ENCODE measurements at regions not wholly inside any gene's neighbourhood (a gene's known extent, or its start where the extent isn't known, plus 50 kb on each side); places are given as distances from the start of the nearest gene placed in this dataset.
"Not testable (repeated sequence)": the region's sequence is repeated elsewhere in the genome, so short reads cannot be mapped to it uniquely, and the experiment has no call there.

- POLR2A ChIA-PET; H3K4me1 ChIP-seq (ENCODE audit: control extremely low read depth in 1 of 4, control insufficient read depth in 4 of 4, insufficient read depth in 4 of 4, low read length in 3 of 4); H3K9me3 ChIP-seq (ENCODE audit: control extremely low read depth in 1 of 5, control insufficient read depth in 4 of 5, insufficient read depth in 2 of 5, low read depth in 1 of 5, low read length in 4 of 5); H3K27me3 ChIP-seq (replicated peaks in 2 of 5; ENCODE audit: control insufficient read depth in 4 of 5, insufficient read depth in 5 of 5, low read length in 4 of 5); CTCF ChIA-PET; DNase-seq; H3K27ac ChIP-seq (ENCODE audit: insufficient read depth in 1 of 2, low read depth in 1 of 2, low read length in 2 of 2, poor library complexity in 1 of 2, severe bottlenecking in 2 of 2); H3K4me3 ChIP-seq (ENCODE audit: control insufficient read depth in 1 of 7, extremely low read depth in 1 of 7, insufficient read depth in 4 of 7, low read depth in 2 of 7, low read length in 6 of 7); H3K36me3 ChIP-seq (ENCODE audit: control insufficient read depth in 4 of 4, insufficient read depth in 4 of 4, low read length in 3 of 4): not testable (repeated sequence)
- no CpG with 5 or more reads among the region's 2 CpGs for WGBS (ENCODE audit: insufficient coverage)
These were observed 767.0 kb downstream of the GRXCR1 start for GRCh38 chr4:43659547-43659946.

DNA sequence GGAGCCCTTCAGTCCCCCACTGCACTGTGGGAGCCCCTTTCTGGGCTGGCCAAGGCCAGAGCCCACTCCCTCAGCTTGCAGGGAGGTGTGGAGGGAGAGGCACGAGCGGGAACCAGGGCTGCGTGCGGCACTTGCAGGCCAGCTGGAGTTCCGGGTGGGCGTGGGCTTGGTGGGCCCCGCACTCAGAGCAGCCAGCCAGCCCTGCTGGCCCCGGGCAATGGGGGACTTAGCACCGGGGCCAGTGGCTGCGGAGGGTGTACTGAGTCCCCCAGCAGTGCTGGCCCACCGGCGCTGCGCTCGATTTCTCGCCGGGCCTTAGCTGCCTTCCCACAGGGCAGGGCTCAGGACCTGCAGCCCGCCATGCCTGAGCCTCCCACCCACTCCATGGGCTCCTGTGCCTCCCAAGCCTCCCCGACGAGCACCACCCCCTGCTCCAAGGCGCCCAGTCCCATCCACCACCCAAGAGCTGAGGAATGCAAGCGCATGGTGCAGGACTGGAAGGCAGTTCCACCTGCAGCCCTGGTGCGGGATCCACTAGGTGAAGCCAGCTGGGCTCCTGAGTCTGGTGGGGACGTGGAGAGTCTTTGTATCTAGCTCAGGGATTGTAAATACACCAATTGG, 776.2 kb downstream of the KCTD8 start:
- H3K36me3 ChIP-seq (ENCODE audit: control insufficient read depth in 4 of 4, insufficient read depth in 4 of 4, low read length in 3 of 4); POLR2A ChIA-PET; H3K27me3 ChIP-seq (replicated peaks in 2 of 5; ENCODE audit: control insufficient read depth in 4 of 5, insufficient read depth in 5 of 5, low read length in 4 of 5); H3K27ac ChIP-seq (ENCODE audit: insufficient read depth in 1 of 2, low read depth in 1 of 2, low read length in 2 of 2, poor library complexity in 1 of 2, severe bottlenecking in 2 of 2); H3K9me3 ChIP-seq (ENCODE audit: control extremely low read depth in 1 of 5, control insufficient read depth in 4 of 5, insufficient read depth in 2 of 5, low read depth in 1 of 5, low read length in 4 of 5); H3K4me1 ChIP-seq (ENCODE audit: control extremely low read depth in 1 of 4, control insufficient read depth in 4 of 4, insufficient read depth in 4 of 4, low read length in 3 of 4); DNase-seq; H3K4me3 ChIP-seq (ENCODE audit: control insufficient read depth in 1 of 7, extremely low read depth in 1 of 7, insufficient read depth in 4 of 7, low read depth in 2 of 7, low read length in 6 of 7); CTCF ChIA-PET: not testable (repeated sequence)
- whole genome bisulfite sequencing (ENCODE audit: insufficient coverage) = 98% methylated on average over 8 of the region's 23 CpGs

GRCh38 chr4:43680421-43680820, 768.2 kb downstream of the KCTD8 start:
- POLR2A ChIA-PET = no interaction called here
- H3K27ac ChIP-seq (ENCODE audit: insufficient read depth in 1 of 2, low read depth in 1 of 2, low read length in 2 of 2, poor library complexity in 1 of 2, severe bottlenecking in 2 of 2) = no peak overlapping the region
- CTCF ChIA-PET = no interaction called here
- no peaks in the 10 kb centered on the region for H3K36me3 ChIP-seq (ENCODE audit: control insufficient read depth in 4 of 4, insufficient read depth in 4 of 4, low read length in 3 of 4)
- no peak overlapping the region for H3K4me3 ChIP-seq (ENCODE audit: control insufficient read depth in 1 of 7, extremely low read depth in 1 of 7, insufficient read depth in 4 of 7, low read depth in 2 of 7, low read length in 6 of 7)
- peak in 1 of 3 donors; percentile 1 for DNase-seq
- no peaks in the 10 kb centered on the region for H3K4me1 ChIP-seq (ENCODE audit: control extremely low read depth in 1 of 4, control insufficient read depth in 4 of 4, insufficient read depth in 4 of 4, low read length in 3 of 4)
- H3K27me3 ChIP-seq (replicated peaks in 2 of 5; ENCODE audit: control insufficient read depth in 4 of 5, insufficient read depth in 5 of 5, low read length in 4 of 5) = no peaks in the 10 kb centered on the region
- H3K9me3 ChIP-seq (ENCODE audit: control extremely low read depth in 1 of 5, control insufficient read depth in 4 of 5, insufficient read depth in 2 of 5, low read depth in 1 of 5, low read length in 4 of 5) = no peaks in the 10 kb centered on the region
- WGBS (ENCODE audit: insufficient coverage) = 46% methylated on average over 1 of the region's 1 CpG

- WGBS (ENCODE audit: insufficient coverage) = 33% methylated on average over 1 of the region's 3 CpGs
- Histone ChIP-seq H3K36me3 (ENCODE audit: control insufficient read depth in 4 of 4, insufficient read depth in 4 of 4, low read length in 3 of 4) (no peaks in the 10 kb centered on the region), H3K27me3 (replicated peaks in 2 of 5; ENCODE audit: control insufficient read depth in 4 of 5, insufficient read depth in 5 of 5, low read length in 4 of 5) (no peaks in the 10 kb centered on the region), H3K9me3 (ENCODE audit: control extremely low read depth in 1 of 5, control insufficient read depth in 4 of 5, insufficient read depth in 2 of 5, low read depth in 1 of 5, low read length in 4 of 5) (no peaks in the 10 kb centered on the region), H3K4me1 (ENCODE audit: control extremely low read depth in 1 of 4, control insufficient read depth in 4 of 4, insufficient read depth in 4 of 4, low read length in 3 of 4) (no peaks in the 10 kb centered on the region), H3K4me3 (ENCODE audit: control insufficient read depth in 1 of 7, extremely low read depth in 1 of 7, insufficient read depth in 4 of 7, low read depth in 2 of 7, low read length in 6 of 7) (no peak overlapping the region), H3K27ac (ENCODE audit: insufficient read depth in 1 of 2, low read depth in 1 of 2, low read length in 2 of 2, poor library complexity in 1 of 2, severe bottlenecking in 2 of 2) (no peak overlapping the region)
- CTCF ChIA-PET = no interaction called here
- POLR2A ChIA-PET = no interaction called here
- no peak for DNase-seq
These were observed 766.1 kb downstream of the KCTD8 start for GRCh38 chr4:43682551-43682950.

GRCh38 chr4:43690116-43690515, 758.5 kb downstream of the KCTD8 start:
- no CpG with 5 or more reads among the region's 1 CpG for WGBS (ENCODE audit: insufficient coverage)
- POLR2A ChIA-PET = no interaction called here
- Histone ChIP-seq H3K27ac (ENCODE audit: insufficient read depth in 1 of 2, low read depth in 1 of 2, low read length in 2 of 2, poor library complexity in 1 of 2, severe bottlenecking in 2 of 2) (no peak overlapping the region), H3K4me3 (ENCODE audit: control insufficient read depth in 1 of 7, extremely low read depth in 1 of 7, insufficient read depth in 4 of 7, low read depth in 2 of 7, low read length in 6 of 7) (no peak overlapping the region), H3K4me1 (ENCODE audit: control extremely low read depth in 1 of 4, control insufficient read depth in 4 of 4, insufficient read depth in 4 of 4, low read length in 3 of 4) (no peaks in the 10 kb centered on the region), H3K27me3 (replicated peaks in 2 of 5; ENCODE audit: control insufficient read depth in 4 of 5, insufficient read depth in 5 of 5, low read length in 4 of 5) (no peaks in the 10 kb centered on the region), H3K36me3 (ENCODE audit: control insufficient read depth in 4 of 4, insufficient read depth in 4 of 4, low read length in 3 of 4) (no peaks in the 10 kb centered on the region), H3K9me3 (ENCODE audit: control extremely low read depth in 1 of 5, control insufficient read depth in 4 of 5, insufficient read depth in 2 of 5, low read depth in 1 of 5, low read length in 4 of 5) (peaks cover 0 to 2% (median 0%) of the 10 kb centered on the region in 5 experiments)
- CTCF ChIA-PET = no interaction called here
- no peak for DNase-seq

GRCh38 chr4:43693876-43694275, 754.7 kb downstream of the KCTD8 start:
- WGBS (ENCODE audit: insufficient coverage) = no CpG with 5 or more reads among the region's 1 CpG
- CTCF ChIA-PET = no interaction called here

GRCh38 chr4:43709443-43709842, 739.2 kb downstream of the KCTD8 start:
- Histone ChIP-seq H3K27me3 (replicated peaks in 2 of 5; ENCODE audit: control insufficient read depth in 4 of 5, insufficient read depth in 5 of 5, low read length in 4 of 5) (no peaks in the 10 kb centered on the region), H3K4me1 (ENCODE audit: control extremely low read depth in 1 of 4, control insufficient read depth in 4 of 4, insufficient read depth in 4 of 4, low read length in 3 of 4) (no peaks in the 10 kb centered on the region), H3K27ac (ENCODE audit: insufficient read depth in 1 of 2, low read depth in 1 of 2, low read length in 2 of 2, poor library complexity in 1 of 2, severe bottlenecking in 2 of 2) (no peak overlapping the region), H3K4me3 (ENCODE audit: control insufficient read depth in 1 of 7, extremely low read depth in 1 of 7, insufficient read depth in 4 of 7, low read depth in 2 of 7, low read length in 6 of 7) (no peak overlapping the region), H3K9me3 (ENCODE audit: control extremely low read depth in 1 of 5, control insufficient read depth in 4 of 5, insufficient read depth in 2 of 5, low read depth in 1 of 5, low read length in 4 of 5) (peaks cover 0 to 2% (median 0%) of the 10 kb centered on the region in 5 experiments), H3K36me3 (ENCODE audit: control insufficient read depth in 4 of 4, insufficient read depth in 4 of 4, low read length in 3 of 4) (no peaks in the 10 kb centered on the region)
- ChIA-PET POLR2A (no interaction called here), CTCF (no interaction called here)
- no peak for DNase-seq

More at GRCh38 chr4:43693876-43694275, 754.7 kb downstream of the KCTD8 start:
- Histone ChIP-seq H3K9me3 (ENCODE audit: control extremely low read depth in 1 of 5, control insufficient read depth in 4 of 5, insufficient read depth in 2 of 5, low read depth in 1 of 5, low read length in 4 of 5) (peaks cover 0 to 2% (median 0%) of the 10 kb centered on the region in 5 experiments), H3K4me1 (ENCODE audit: control extremely low read depth in 1 of 4, control insufficient read depth in 4 of 4, insufficient read depth in 4 of 4, low read length in 3 of 4) (no peaks in the 10 kb centered on the region), H3K27me3 (replicated peaks in 2 of 5; ENCODE audit: control insufficient read depth in 4 of 5, insufficient read depth in 5 of 5, low read length in 4 of 5) (no peaks in the 10 kb centered on the region), H3K4me3 (ENCODE audit: control insufficient read depth in 1 of 7, extremely low read depth in 1 of 7, insufficient read depth in 4 of 7, low read depth in 2 of 7, low read length in 6 of 7) (no peak overlapping the region), H3K27ac (ENCODE audit: insufficient read depth in 1 of 2, low read depth in 1 of 2, low read length in 2 of 2, poor library complexity in 1 of 2, severe bottlenecking in 2 of 2) (no peak overlapping the region), H3K36me3 (ENCODE audit: control insufficient read depth in 4 of 4, insufficient read depth in 4 of 4, low read length in 3 of 4) (no peaks in the 10 kb centered on the region)
- no peak for DNase-seq
- POLR2A ChIA-PET = no interaction called here
